HG02678 (cell line): ENCODE measurements at regions not wholly inside any gene's neighbourhood (a gene's known extent, or its start where the extent isn't known, plus 50 kb on each side); places are given as distances from the start of the nearest gene placed in this dataset.

Experiments used
- ATAC-seq: cut with Tn5 transposase; IDR thresholded peaks from one replicate; pipeline ENCODE4 v1.9.1; 2021; ENCODE audit warnings: mild to moderate bottlenecking, moderate library complexity; ENCODE audit not compliant: unreplicated experiment

- no peak for ATAC-seq
These were observed 468.2 kb upstream of the TNP1 start for GRCh38 chr2:217327953-217328621.

GRCh38 chr2:217326238-217327022, 466.6 kb upstream of the TNP1 start:
- ATAC-seq = no peak

- no peak for ATAC-seq
These were observed 466.0 kb upstream of the TNP1 start for GRCh38 chr2:217325816-217326215.

- no peak for ATAC-seq
These were observed 465.4 kb upstream of the TNP1 start for GRCh38 chr2:217325251-217325650.

- peak; percentile 90 for ATAC-seq
These were observed 456.9 kb upstream of the TNP1 start for GRCh38 chr2:217316743-217317142.

- ATAC-seq = no peak
These were observed 454.2 kb upstream of the TNP1 start for GRCh38 chr2:217314021-217314460.

- no peak for ATAC-seq
These were observed 453.5 kb upstream of the TNP1 start for GRCh38 chr2:217313386-217313785.

- no peak for ATAC-seq
These were observed 449.2 kb upstream of the TNP1 start for GRCh38 chr2:217309056-217309455.

GRCh38 chr2:217307023-217307422, 447.2 kb upstream of the TNP1 start:
- no peak for ATAC-seq

- no peak for ATAC-seq
These were observed 446.0 kb upstream of the TNP1 start for GRCh38 chr2:217305882-217306281.

GRCh38 chr2:217304582-217304981, 444.7 kb upstream of the TNP1 start:
- ATAC-seq = no peak

- no peak for ATAC-seq
These were observed 443.0 kb upstream of the TNP1 start for GRCh38 chr2:217302856-217303255.

- ATAC-seq = no peak
These were observed 441.5 kb upstream of the TNP1 start for GRCh38 chr2:217301142-217301925.

GRCh38 chr2:217299590-217299989, 439.7 kb upstream of the TNP1 start:
- ATAC-seq = no peak

GRCh38 chr2:217297096-217297495, 437.2 kb upstream of the TNP1 start:
- ATAC-seq = no peak

GRCh38 chr2:217294818-217295217, 435.0 kb upstream of the TNP1 start:
- no peak for ATAC-seq

GRCh38 chr2:217294211-217294610, 434.3 kb upstream of the TNP1 start:
- no peak for ATAC-seq

- ATAC-seq = no peak
These were observed 433.7 kb upstream of the TNP1 start for GRCh38 chr2:217293607-217294006.

GRCh38 chr2:217293046-217293445, 433.2 kb upstream of the TNP1 start:
- no peak for ATAC-seq

- ATAC-seq = no peak
These were observed 431.4 kb upstream of the TNP1 start for GRCh38 chr2:217291259-217291658.

- no peak for ATAC-seq
These were observed 430.6 kb upstream of the TNP1 start for GRCh38 chr2:217290467-217290866.

- ATAC-seq = no peak
These were observed 430.0 kb upstream of the TNP1 start for GRCh38 chr2:217289907-217290280.
